Jurkat, Clone E6-1 (cell line): ENCODE measurements at regions not wholly inside any gene's neighbourhood (a gene's known extent, or its start where the extent isn't known, plus 50 kb on each side); places are given as distances from the start of the nearest gene placed in this dataset.

Source experiments
- DNase-seq: peaks from one replicate; pipeline ENCODE4 v3.0.0-alpha.2; 2011; ENCODE audit warnings: low read depth, low spot score
- H3K4me3 ChIP-seq: 2 replicates; pipeline ENCODE4 v1.5.1; 2011; ENCODE audit warnings: mild to moderate bottlenecking, low read length, control low read depth, moderate library complexity

DNA sequence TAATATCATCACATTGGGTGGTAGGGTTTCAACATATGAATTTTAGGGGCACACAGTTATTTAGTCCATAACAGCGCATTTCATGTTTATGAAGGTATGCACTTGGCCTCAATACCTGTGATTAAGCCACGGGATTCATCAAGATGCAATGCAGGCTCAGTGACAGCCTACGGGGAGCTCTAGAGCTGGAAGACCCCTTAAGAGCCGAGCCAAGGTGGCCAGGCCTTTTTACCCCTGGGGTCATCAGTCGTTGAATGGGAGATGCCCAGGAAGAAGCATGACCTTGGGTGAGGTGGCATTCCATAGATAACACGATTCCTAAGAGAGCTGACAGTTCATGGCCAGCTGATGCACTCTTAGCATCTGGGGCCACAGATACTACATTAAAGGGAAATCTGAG is 380.0 kb downstream of the ZNF536 start:
- H3K4me3 ChIP-seq = no peak overlapping the region
- DNase-seq = no peak

DNA sequence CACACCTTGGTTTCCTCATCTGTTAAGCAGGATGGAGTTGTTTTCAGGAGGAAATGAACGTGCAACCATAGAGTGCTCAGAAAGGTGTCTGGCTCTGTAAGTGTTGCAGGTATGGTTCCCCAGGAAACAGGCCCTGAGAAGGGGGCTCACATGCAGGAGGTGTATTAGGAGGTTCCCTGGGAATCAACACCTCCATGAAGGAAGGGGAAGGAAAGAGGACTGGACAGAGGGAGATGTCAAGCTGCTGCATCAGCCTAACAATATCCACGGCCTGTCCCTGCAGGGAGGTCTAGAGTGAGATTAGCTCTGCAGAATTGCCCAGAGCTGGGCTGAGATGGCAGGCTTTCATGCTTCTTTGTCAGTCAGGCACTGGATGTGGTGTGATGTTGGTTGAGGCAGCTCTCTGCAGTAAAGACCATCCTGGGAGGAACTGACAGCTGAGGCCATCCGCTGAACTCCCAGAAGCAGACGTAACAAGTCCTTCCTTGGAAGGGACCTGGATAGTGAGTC is 373.3 kb downstream of the ZNF536 start:
- no peak for DNase-seq
- no peak overlapping the region for H3K4me3 ChIP-seq

DNA sequence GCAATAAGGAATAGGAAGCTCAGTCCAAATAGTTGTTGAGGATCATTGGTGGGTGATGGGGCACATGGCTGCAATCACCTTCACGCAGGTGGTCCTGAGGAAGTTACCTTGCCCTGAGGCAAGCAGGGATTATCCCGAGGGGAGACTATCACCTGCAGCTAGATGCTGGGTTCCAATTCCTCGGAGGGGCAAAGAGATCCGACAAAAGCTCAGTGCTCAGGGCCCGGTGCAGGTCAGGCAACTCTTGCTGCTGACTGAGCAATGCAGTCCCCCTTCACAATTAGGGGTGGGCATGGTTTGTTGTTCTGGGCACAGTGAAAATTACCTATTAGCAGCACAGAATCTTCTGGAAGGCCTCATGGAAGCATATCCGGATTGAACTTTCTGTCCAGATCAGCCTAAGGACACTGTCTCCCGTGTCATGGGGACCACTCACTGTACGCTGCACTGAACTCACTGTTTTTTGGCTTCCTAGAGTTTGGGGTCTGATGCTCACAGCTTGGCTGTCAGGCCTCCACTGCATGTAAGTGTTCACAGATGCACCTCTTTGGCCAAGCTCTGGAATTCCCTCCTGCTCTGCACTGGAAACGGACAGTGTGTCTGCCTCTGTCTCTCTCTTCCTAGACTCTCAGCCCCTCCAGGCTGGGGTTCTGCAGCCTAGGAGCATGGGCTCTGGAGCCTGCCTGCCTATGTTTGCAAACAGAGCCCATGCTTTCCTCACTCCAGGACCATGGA is 372.7 kb downstream of the ZNF536 start:
- DNase-seq = no peak
- H3K4me3 ChIP-seq = no peak overlapping the region

DNA sequence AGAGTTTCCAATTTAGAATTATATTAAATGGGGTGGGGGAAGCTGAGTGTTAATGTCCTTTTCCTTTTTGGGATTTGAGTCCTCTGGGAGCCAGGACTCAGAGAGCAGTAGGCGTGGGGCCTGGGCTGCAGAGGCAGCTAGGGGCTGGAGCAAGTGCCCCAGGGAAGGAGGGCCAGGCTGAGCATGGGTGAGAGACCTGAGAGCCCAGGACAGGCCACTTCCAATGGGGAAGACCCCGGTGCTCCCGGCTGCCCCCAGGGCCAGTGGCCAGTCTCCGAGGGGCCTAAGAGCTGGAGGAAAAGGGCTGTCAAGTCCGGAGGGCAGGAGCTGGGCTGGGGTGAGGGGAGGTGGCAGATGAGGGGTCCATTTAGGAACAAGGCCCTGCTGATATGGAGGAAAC is 371.5 kb downstream of the ZNF536 start:
- H3K4me3 ChIP-seq = no peak overlapping the region
- DNase-seq = no peak

DNA sequence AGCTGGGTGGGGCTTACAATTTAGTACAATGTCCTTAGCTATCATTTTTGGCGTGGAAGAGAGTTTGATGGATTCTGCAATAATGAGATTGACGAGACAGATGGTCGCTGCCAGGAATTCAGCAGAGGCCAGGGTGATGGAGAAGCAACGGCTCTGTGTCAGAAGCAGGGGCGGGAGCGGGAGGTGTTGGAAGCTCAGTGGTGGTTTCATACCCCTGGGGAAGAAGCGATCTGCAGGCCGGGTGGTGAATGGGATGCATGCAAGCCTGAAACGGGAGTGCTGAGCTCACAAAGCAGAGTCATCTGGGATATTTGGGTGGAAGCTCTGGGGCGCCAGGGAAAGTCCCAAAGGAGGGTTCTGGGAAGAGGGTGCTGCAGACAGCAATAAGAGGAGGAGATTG is 370.8 kb downstream of the ZNF536 start:
- no peak overlapping the region for H3K4me3 ChIP-seq
- DNase-seq = no peak

DNA sequence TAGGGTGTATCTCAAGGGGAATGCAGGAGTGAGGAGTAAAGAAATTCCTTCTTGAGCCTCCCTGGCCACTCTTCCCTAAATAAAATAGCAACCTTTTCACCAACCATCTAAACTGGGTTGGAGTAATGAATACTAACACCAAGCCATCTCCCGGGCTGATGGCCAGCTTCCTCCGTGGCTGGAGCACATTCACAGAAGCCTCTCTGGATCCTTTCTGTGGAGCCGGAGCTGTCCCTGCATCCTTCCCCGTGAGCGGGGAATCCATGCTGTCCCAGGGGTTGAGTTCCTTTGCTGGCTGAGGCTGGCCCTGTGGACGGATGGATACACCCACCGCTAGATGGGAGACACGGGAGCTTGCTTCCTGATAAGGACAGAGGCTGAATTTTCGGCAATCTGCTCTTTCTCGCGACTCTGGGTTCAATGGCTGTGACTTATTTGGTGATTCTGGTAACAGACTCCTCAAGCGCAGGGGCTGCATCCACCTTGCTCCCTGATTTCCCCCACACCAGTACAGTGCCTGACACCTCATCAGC is 370.3 kb downstream of the ZNF536 start:
- no peak overlapping the region for H3K4me3 ChIP-seq
- no peak for DNase-seq

DNA sequence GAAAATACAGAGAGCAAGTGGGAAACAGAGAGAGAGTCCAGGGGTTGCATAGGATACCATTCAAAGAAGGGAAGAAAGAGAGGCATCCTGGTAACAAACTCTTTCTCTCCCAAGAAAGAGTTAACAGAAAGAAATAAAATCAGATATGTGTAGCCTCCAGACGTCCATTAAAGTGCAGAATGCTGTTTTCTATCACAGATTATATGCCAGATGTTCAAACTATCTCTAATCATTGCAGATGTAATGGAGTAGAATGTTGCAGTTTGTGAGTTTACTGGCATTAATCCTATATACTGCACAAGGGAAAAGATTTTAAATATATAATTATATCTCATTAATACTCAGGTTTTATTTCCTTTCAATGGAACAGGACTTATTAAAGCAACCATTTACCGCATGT is 369.4 kb downstream of the ZNF536 start:
- no peak for DNase-seq
- no peak overlapping the region for H3K4me3 ChIP-seq

DNA sequence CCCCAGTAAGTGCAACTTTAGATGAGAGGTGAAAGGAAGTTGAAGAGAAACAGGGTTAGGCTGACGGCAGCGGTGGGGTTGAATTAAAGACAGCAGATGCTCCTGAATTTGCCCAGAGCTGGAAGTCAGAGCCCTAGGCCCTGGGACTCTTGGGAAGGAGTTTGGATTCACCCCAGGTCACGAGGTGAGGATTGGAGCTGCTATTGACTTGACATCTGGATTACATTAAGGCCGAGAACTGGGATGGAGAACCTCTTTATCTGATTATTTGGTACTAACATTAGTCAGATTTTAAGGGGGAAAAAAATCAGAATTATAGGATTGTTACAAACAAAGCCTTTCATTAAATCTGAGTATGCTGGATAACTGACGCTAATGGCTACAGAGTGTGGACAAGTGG is 367.2 kb downstream of the ZNF536 start:
- no peak overlapping the region for H3K4me3 ChIP-seq
- DNase-seq = no peak

DNA sequence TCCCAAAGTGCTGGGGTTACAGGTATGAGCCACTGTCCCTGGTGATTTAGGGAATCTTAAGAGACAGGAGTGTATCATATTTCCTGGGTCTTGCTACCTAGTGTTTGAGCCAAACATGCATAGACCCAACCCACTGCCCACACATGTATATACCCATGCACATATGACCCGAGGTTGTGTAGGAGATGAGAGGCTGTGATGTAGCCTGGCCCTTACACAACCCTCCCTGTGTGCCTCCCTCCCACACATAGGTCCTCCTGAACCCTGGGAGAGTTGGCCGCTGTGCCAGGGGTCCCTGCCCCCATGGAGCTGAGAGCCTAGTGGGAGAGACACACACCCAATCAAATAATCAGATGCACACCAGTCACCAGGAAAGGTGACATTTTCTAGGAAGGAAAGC is 365.9 kb downstream of the ZNF536 start:
- no peak for DNase-seq
- no peak overlapping the region for H3K4me3 ChIP-seq

DNA sequence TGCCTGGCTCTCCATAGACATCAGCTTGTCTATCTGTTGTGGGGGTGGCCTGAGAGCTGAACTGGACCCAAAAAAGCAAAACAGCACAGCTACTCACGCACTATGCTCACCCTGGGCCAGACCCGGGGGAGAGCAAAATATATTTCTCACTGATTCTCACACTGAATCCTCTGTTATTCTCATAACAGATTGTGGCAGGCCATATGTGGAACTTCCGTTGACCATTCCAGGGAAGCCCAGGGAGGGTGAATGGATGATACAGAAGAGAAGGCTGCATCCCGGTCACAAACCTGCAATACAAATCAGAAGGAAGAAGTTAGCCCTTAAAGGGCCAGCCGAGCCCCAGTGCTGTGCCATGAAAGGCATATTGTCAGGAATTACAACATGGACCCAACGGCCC is 362.5 kb downstream of the ZNF536 start:
- no peak for DNase-seq
- no peak overlapping the region for H3K4me3 ChIP-seq

DNA sequence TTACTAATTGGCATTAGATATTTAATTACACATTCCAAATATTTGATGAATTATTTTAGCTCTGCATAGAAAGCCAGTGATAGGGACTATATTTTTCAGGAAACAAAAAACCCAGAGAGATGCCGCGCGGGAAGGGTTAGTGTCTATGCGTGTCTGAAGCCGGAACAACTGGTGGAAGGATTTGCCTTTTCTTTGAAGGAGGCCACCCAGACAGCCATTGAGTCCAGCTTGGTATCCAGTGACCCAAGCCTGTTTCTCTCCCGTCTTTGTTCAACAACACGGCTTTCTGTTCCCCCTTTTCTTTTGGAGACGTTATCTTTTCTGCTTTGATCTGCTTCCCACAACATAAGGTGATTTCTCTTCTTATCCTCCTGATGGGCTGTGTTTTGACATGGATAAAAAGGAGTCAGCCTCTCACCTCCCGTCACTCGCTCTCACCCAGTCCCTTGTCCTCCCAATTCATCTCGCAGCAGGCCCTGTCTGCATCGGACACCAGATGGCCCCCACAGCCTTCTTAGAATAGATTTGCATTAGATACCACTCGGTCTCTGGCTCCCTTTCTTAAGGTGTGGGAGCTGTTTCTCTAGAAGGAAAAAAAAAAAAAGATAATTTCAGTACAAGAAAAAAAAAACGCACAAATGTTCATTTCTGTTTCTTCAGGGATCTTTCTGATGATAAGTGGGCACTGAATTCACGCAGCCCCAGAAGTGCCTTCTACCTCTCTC is 361.8 kb downstream of the ZNF536 start:
- no peak for DNase-seq
- no peak overlapping the region for H3K4me3 ChIP-seq

DNA sequence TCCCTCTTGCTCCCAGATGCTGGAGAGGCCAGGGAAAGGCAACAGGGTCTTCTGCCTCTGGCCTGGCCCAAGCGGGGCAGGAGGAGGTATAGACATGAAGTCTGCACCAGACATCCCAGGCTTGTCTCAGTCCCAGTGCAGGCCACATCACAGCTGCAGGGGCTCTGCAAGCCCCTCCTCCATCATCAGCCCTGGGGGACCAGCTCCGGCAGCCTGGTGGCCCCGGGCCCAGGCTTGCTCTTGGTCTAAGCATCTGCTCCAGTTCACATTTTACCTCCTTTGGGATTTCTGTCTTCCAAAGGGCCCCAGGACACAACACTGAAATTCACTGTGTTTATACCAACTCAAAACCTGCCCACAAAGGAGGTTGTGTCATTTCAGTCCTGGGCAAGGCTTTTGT is 359.4 kb downstream of the ZNF536 start:
- DNase-seq = no peak
- no peak overlapping the region for H3K4me3 ChIP-seq

DNA sequence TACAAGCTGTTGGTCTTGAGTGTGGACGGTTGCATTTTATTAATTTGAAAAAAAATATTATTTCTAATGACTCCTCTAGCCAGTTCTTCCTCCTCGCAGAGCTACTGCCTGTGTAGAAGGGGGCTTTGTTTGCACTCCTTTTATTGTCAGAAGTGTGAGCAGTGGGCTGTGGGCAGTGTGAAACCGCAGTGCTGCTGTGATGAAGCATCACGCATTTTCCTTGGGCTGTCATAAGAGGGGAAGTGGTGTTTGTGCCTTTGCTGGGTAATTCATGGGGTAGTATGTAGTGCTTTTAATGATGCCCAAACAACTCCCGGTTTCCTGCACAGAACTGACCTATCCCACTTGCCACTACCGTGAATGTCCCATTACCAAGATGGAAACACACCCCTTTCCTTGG is 357.3 kb downstream of the ZNF536 start:
- DNase-seq = no peak
- no peak overlapping the region for H3K4me3 ChIP-seq

DNA sequence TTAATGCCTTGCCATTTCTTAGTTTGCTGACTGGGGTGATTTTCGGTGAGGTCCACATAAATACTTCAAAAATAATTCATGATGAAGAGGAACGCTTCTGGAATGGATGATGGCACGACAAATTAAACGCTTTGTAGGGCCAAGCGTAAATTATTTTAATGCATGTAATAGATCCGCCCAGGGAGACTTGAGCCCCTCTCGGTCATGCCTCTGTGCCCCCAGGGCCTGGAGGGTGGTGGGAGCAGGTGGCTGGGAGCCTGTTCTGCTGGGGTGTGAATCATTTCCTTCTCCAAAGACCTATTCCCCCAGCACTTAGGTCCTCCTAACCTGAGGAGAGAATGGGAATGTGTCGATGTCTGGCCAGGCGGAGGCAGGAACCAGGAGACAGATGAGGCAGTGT is 350.6 kb downstream of the ZNF536 start:
- H3K4me3 ChIP-seq = no peak overlapping the region

DNA sequence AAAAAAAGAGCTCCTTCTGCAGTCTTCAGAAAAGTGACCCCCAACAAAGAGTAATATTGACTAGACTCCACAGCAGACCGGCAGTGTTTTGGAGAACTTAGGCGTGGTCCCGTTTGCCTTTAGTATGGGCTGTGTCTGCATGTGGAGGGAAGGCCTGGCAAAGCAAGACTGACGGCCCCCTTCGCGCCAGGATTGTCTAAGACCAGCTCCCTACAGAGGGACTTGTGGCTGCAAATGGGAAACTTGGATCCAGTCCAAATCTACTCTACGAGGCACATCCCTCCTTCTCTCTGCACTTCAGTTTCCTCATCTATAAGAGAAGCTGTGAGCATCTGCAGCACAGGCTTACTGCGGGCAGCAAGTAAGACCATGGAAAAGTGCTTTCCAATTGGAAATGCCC is 350.0 kb downstream of the ZNF536 start:
- no peak overlapping the region for H3K4me3 ChIP-seq
- no peak for DNase-seq

More for the DNA sequence above, 350.6 kb downstream of the ZNF536 start:
- DNase-seq = no peak

DNA sequence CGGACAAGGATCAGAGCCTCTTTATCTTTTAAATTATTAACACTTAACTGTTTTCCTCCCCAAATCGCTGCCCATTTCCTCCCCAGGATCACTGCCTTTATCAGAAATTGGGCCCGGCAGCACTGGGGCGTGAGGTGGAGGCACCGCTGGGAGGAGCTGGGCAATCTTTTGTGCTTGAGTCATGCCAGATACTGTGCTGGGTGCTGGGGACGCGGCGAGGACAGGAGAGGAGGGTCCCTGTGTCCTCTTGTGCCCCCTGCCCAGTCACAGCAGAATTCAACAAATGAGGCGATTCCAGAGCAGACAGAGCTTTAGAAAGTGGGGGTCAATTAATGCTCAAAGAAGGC is 347.8 kb downstream of the ZNF536 start:
- DNase-seq = no peak

DNA sequence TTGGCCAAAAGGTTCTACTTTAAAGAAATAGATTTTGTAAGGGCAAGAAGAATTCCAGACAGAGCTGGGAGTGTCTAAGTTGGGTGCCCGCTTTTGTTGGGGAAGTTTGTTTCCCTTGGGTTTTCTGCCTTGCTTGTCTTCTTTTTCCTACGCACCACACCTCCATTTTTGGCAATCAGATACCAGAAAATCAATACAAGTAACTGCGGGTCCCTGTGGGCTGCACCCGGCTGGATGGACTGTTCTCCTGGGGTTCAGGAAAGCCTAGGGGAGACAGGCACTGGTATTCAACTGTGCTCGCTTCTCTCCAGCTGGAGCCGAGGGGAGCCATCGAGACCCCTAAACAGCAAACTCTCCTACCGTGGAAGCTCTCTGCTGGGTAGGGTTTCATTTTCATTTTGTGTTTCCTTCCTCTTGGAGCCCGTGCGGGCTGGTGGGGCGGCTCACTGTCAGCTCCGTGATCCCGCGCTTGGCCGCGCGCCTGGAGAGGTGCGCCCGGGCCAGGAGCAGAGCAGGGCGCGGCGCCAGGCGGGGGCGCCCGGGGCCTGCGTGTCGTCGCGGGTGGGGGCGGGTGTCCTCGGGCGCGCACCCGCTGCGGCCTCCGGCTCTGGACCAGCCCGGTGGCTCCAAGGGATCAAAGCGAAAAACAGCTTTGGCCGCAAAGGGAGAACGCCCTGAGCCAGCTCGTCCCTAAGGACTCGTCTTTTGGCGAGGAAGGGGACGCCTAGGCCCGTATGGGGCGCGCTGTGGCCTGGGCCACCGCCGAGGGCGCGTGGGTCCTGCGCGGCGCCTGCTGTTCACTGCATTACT is 347.2 kb downstream of the ZNF536 start:
- no peak for DNase-seq
- H3K4me3 ChIP-seq = no peak overlapping the region

More for the DNA sequence above, 347.8 kb downstream of the ZNF536 start:
- H3K4me3 ChIP-seq = no peak overlapping the region

DNA sequence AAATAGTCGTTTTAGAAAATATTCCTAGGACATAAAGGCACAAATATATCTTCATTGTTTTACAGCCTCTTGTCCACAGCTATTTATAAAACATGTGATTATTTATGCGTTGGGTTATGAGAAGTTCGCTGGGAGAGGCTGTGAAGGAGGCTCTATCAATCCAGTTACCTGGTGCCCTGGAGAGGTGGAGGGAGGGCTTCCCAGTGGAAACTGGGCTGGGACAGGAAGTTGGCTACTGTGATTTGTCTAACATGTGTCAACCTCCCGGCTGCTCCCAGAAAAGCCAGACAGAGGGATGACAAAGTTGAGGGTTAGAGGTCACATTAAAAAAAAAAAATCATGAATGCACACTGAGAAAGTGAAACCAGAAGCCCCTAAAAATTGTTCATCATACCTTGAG is 346.5 kb downstream of the ZNF536 start:
- H3K4me3 ChIP-seq = no peak overlapping the region
- DNase-seq = no peak

DNA sequence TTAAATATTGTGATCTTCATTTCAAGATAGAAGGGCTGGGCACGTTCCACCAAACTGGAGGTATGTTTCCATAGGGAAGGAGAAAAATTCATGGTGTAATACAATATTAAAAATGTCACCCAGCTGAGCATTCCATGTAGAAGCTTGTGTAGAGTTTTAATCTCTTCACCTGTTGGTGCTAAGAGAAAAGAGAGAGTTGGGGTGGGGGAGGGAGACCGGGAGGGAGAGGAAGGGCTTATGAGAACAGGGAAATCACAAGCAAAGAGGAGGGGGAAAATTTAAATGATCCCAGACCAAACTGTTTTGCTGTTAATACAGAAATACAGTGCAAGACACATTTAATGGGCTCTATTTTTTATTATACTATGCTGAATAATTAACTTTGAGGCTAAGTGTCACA is 345.8 kb downstream of the ZNF536 start:
- no peak overlapping the region for H3K4me3 ChIP-seq
- DNase-seq = no peak

DNA sequence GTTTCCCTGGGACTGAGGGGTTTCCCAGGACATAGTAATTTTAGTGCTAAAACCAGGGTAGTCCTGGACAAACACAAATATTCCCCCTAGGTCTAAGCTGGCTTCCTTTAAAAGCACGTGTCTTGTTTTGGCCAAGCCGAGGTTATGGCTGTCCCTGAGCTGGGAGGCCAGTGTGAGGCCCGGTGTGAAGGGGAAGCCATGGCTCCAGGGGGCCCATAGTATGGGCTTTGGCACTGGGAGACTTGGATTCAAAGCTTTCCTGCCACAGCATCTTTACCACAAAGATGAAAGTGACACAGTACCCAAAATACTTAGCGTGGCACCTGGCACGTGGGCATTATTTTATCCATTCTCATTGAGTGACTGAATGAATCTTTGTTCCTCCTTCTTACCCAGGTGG is 345.2 kb downstream of the ZNF536 start:
- no peak overlapping the region for H3K4me3 ChIP-seq
- DNase-seq = no peak
